ENCODE measurements at regions not wholly inside any gene's neighbourhood (a gene's known extent, or its start where the extent isn't known, plus 50 kb on each side); places are given as distances from the start of the nearest gene placed in this dataset.

- no peak for FAIRE-seq
- no peak for DNase-seq (ENCODE audit: insufficient read length, low spot score)
- no peak for TF ChIP-seq POLR2A (IDR thresholded peaks at IDR 0.05; ENCODE audit: low read depth, low read length)
Measured at GRCh38 chr11:114819028-114819427, 140.7 kb downstream of the NXPE2 start.

GRCh38 chr11:114820621-114821020, 142.3 kb downstream of the NXPE2 start:
- FAIRE-seq (no peak), DNase-seq (ENCODE audit: insufficient read length, low spot score) (no peak)
- no peak for TF ChIP-seq POLR2A (IDR thresholded peaks at IDR 0.05; ENCODE audit: low read depth, low read length)

- DNase-seq (ENCODE audit: insufficient read length, low spot score) (no peak), FAIRE-seq (no peak)
- no peak for TF ChIP-seq POLR2A (IDR thresholded peaks at IDR 0.05; ENCODE audit: low read depth, low read length)
Measured at GRCh38 chr11:114821621-114822412, 143.5 kb downstream of the NXPE2 start.

- TF ChIP-seq POLR2A (IDR thresholded peaks at IDR 0.05; ENCODE audit: low read depth, low read length) = no peak
- DNase-seq (ENCODE audit: insufficient read length, low spot score) (no peak), FAIRE-seq (no peak)
Measured at GRCh38 chr11:114826910-114827442, 148.6 kb downstream of the NXPE2 start.

GRCh38 chr11:114827736-114828135, 149.4 kb downstream of the NXPE2 start:
- no peak for TF ChIP-seq POLR2A (IDR thresholded peaks at IDR 0.05; ENCODE audit: low read depth, low read length)
- no peak for FAIRE-seq
- no peak for DNase-seq (ENCODE audit: insufficient read length, low spot score)

GRCh38 chr11:114832532-114833125, 154.3 kb downstream of the NXPE2 start:
- FAIRE-seq (no peak), DNase-seq (ENCODE audit: insufficient read length, low spot score) (no peak)
- no peak for TF ChIP-seq POLR2A (IDR thresholded peaks at IDR 0.05; ENCODE audit: low read depth, low read length)

GRCh38 chr11:114836161-114836560, 157.8 kb downstream of the NXPE2 start:
- FAIRE-seq (no peak), DNase-seq (ENCODE audit: insufficient read length, low spot score) (no peak)
- TF ChIP-seq POLR2A (IDR thresholded peaks at IDR 0.05; ENCODE audit: low read depth, low read length) = no peak

- FAIRE-seq (no peak), DNase-seq (ENCODE audit: insufficient read length, low spot score) (no peak)
- no peak for TF ChIP-seq POLR2A (IDR thresholded peaks at IDR 0.05; ENCODE audit: low read depth, low read length)
Measured at GRCh38 chr11:114844896-114845295, 166.6 kb downstream of the NXPE2 start.

GRCh38 chr11:114845766-114846415, 167.6 kb downstream of the NXPE2 start:
- FAIRE-seq = no peak
- no peak for DNase-seq (ENCODE audit: insufficient read length, low spot score)
- no peak for TF ChIP-seq POLR2A (IDR thresholded peaks at IDR 0.05; ENCODE audit: low read depth, low read length)

GRCh38 chr11:114846416-114846791, 168.1 kb downstream of the NXPE2 start:
- FAIRE-seq (no peak), DNase-seq (ENCODE audit: insufficient read length, low spot score) (no peak)
- TF ChIP-seq POLR2A (IDR thresholded peaks at IDR 0.05; ENCODE audit: low read depth, low read length) = no peak

- no peak for DNase-seq (ENCODE audit: insufficient read length, low spot score)
Measured at GRCh38 chr11:114847306-114847975, 169.1 kb downstream of the NXPE2 start.

GRCh38 chr11:114848027-114848426, 169.7 kb downstream of the NXPE2 start:
- DNase-seq (ENCODE audit: insufficient read length, low spot score) = no peak
- FAIRE-seq = no peak
- TF ChIP-seq POLR2A (IDR thresholded peaks at IDR 0.05; ENCODE audit: low read depth, low read length) = no peak

More at GRCh38 chr11:114847306-114847975, 169.1 kb downstream of the NXPE2 start:
- FAIRE-seq = no peak
- TF ChIP-seq POLR2A (IDR thresholded peaks at IDR 0.05; ENCODE audit: low read depth, low read length) = no peak

- no peak for FAIRE-seq
- TF ChIP-seq POLR2A (IDR thresholded peaks at IDR 0.05; ENCODE audit: low read depth, low read length) = no peak
- DNase-seq (ENCODE audit: insufficient read length, low spot score) = no peak
Measured at GRCh38 chr11:114857281-114857680, 179.0 kb downstream of the NXPE2 start.

- FAIRE-seq (no peak), DNase-seq (ENCODE audit: insufficient read length, low spot score) (no peak)
- no peak for TF ChIP-seq POLR2A (IDR thresholded peaks at IDR 0.05; ENCODE audit: low read depth, low read length)
Measured at GRCh38 chr11:114864896-114865295, 186.6 kb downstream of the NXPE2 start.

Data from H54 (cell line).